Natural killer cell (primary cell): ENCODE measurements at regions not wholly inside any gene's neighbourhood (a gene's known extent, or its start where the extent isn't known, plus 50 kb on each side); places are given as distances from the start of the nearest gene placed in this dataset.

Experiments
- ATAC-seq, 3 donors: fragments of 150-1000 bp in 2 of 3; fragments of 200-7000 bp in 1 of 3; cut with Tn5 transposase; 1 replicate in 1 of 3; 2 replicates in 2 of 3; pipeline ENCODE4 v1.10.0; 2021; ENCODE audit warnings: mild to moderate bottlenecking in 2 of 3, moderate library complexity in 2 of 3
- DNase-seq, 2 donors: peaks; one replicate each; pipeline versions ENCODE4 v3.0.0 to v3.0.0-alpha.2; 2013 to 2021; ENCODE audit warnings: mixed read lengths in 1 of 2
- H3K27ac ChIP-seq: one replicate; pipeline ENCODE4 v1.5.1; 2013; ENCODE audit warnings: mild to moderate bottlenecking, low read length
- H3K27me3 ChIP-seq: one replicate; pipeline ENCODE4 v1.6.1; 2013; ENCODE audit warnings: low read length; ENCODE audit not compliant: control insufficient read depth, insufficient read depth
- H3K36me3 ChIP-seq: one replicate; pipeline ENCODE4 v1.6.1; 2013; ENCODE audit warnings: low read length; ENCODE audit not compliant: control insufficient read depth, insufficient read depth
- H3K4me1 ChIP-seq: one replicate; pipeline ENCODE4 v1.6.1; 2013; ENCODE audit warnings: low read length; ENCODE audit not compliant: control insufficient read depth, insufficient read depth
- H3K4me3 ChIP-seq: one replicate; pipeline ENCODE4 v1.5.1; 2013; ENCODE audit warnings: low read length
- H3K9me3 ChIP-seq: one replicate; pipeline ENCODE4 v1.6.1; 2013; ENCODE audit warnings: low read length; ENCODE audit not compliant: control insufficient read depth, insufficient read depth
- H3K27ac Mint-ChIP-seq, 2 donors: one replicate each; pipeline ENCODE4 v1.8.0; 2022; ENCODE audit warnings: mild to moderate bottlenecking in 2 of 2, mixed read lengths in 2 of 2, moderate library complexity in 1 of 2
- H3K27me3 Mint-ChIP-seq, 2 donors: one replicate each; pipeline ENCODE4 v1.8.0; 2022; ENCODE audit warnings: low read depth in 2 of 2, mixed read lengths in 2 of 2
- H3K36me3 Mint-ChIP-seq: one replicate; pipeline ENCODE4 v1.8.0; 2022; ENCODE audit warnings: mixed read lengths
- H3K4me1 Mint-ChIP-seq, 2 donors: one replicate each; pipeline ENCODE4 v1.8.0; 2022; ENCODE audit warnings: mixed read lengths in 2 of 2
- H3K4me3 Mint-ChIP-seq: one replicate; pipeline ENCODE4 v1.8.0; 2022; ENCODE audit warnings: mild to moderate bottlenecking, moderate library complexity, mixed read lengths
- H3K9me3 Mint-ChIP-seq, 2 donors: one replicate each; pipeline ENCODE4 v1.8.0; 2022; ENCODE audit warnings: mixed read lengths in 2 of 2
- WGBS: methylation state at CpG from one replicate; pipeline ENCODE4 v1.1.7; 2013; ENCODE audit warnings: missing lambda C conversion rate; ENCODE audit not compliant: insufficient coverage; 5-methylcytosine and 5-hydroxymethylcytosine counted together
- intact Hi-C: fragments of 100-400 bp; cut with micrococcal nuclease; formaldehyde crosslinking; loops from one replicate; pipeline ENCODE4 v1.14.2; 2022
- TF ChIP-seq, protein P1 (sequence below): fragments of 200-600 bp; IDR thresholded peaks from one replicate; pipeline ENCODE4 v1.8.0; 2022; ENCODE audit warnings: antibody characterized with exemption

- Mint-ChIP-seq H3K9me3 (peaks cover under 1 to 4% of the 10 kb centered on the region in 2 donors), H3K4me3 (no peak overlapping the region), H3K36me3 (no peaks in the 10 kb centered on the region), H3K4me1 (no peaks in the 10 kb centered on the region), H3K27me3 (no peaks in the 10 kb centered on the region), H3K27ac (no peak overlapping the region)
- no peak overlapping the region for H3K27ac ChIP-seq
- TF ChIP-seq, protein P1, sequence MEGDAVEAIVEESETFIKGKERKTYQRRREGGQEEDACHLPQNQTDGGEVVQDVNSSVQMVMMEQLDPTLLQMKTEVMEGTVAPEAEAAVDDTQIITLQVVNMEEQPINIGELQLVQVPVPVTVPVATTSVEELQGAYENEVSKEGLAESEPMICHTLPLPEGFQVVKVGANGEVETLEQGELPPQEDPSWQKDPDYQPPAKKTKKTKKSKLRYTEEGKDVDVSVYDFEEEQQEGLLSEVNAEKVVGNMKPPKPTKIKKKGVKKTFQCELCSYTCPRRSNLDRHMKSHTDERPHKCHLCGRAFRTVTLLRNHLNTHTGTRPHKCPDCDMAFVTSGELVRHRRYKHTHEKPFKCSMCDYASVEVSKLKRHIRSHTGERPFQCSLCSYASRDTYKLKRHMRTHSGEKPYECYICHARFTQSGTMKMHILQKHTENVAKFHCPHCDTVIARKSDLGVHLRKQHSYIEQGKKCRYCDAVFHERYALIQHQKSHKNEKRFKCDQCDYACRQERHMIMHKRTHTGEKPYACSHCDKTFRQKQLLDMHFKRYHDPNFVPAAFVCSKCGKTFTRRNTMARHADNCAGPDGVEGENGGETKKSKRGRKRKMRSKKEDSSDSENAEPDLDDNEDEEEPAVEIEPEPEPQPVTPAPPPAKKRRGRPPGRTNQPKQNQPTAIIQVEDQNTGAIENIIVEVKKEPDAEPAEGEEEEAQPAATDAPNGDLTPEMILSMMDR, result no peak
- intact Hi-C loops, result no loop called here
- DNase-seq (no peak), ATAC-seq (no peak)
- no peaks in the 10 kb centered on the region for H3K4me1 ChIP-seq
- no peaks in the 10 kb centered on the region for H3K27me3 ChIP-seq
- no peaks in the 10 kb centered on the region for H3K36me3 ChIP-seq
- no peak overlapping the region for H3K4me3 ChIP-seq
- peaks cover under 1% of the 10 kb centered on the region for H3K9me3 ChIP-seq
Observed at GRCh38 chr4:95921470-95921869, 81.6 kb downstream of the PDHA2 start.

GRCh38 chr4:95929448-95930064, 89.7 kb downstream of the PDHA2 start:
- H3K36me3 ChIP-seq, result no peaks in the 10 kb centered on the region
- no peak overlapping the region for H3K27ac ChIP-seq
- H3K9me3 ChIP-seq, result peaks cover 7% of the 10 kb centered on the region
- Mint-ChIP-seq H3K9me3 (peaks cover 6 to 19% of the 10 kb centered on the region in 2 donors), H3K27ac (no peak overlapping the region), H3K27me3 (no peaks in the 10 kb centered on the region), H3K4me1 (no peaks in the 10 kb centered on the region), H3K36me3 (no peaks in the 10 kb centered on the region), H3K4me3 (no peak overlapping the region)
- no peaks in the 10 kb centered on the region for H3K4me1 ChIP-seq
- no peak for DNase-seq
- intact Hi-C loops, result no loop called here
- TF ChIP-seq, protein P1, result no peak
- no peak overlapping the region for H3K4me3 ChIP-seq
- H3K27me3 ChIP-seq, result no peaks in the 10 kb centered on the region
- WGBS, result no CpG with 5 or more reads among the region's 1 CpG
- ATAC-seq, result no peak

GRCh38 chr4:95939141-95939540, 99.2 kb downstream of the PDHA2 start:
- Mint-ChIP-seq H3K4me3 (no peak overlapping the region), H3K27ac (no peak overlapping the region), H3K36me3 (no peaks in the 10 kb centered on the region), H3K4me1 (no peaks in the 10 kb centered on the region), H3K27me3 (no peaks in the 10 kb centered on the region), H3K9me3 (peaks cover 2 to 3% of the 10 kb centered on the region in 2 donors)
- H3K36me3 ChIP-seq, result no peaks in the 10 kb centered on the region
- intact Hi-C loops, result no loop called here
- ATAC-seq (no peak), DNase-seq (no peak)
- H3K4me3 ChIP-seq, result no peak overlapping the region
- no peaks in the 10 kb centered on the region for H3K27me3 ChIP-seq
- WGBS, result no CpG with 5 or more reads among the region's 1 CpG
- no peak overlapping the region for H3K27ac ChIP-seq
- TF ChIP-seq, protein P1, result no peak
- no peaks in the 10 kb centered on the region for H3K9me3 ChIP-seq
- H3K4me1 ChIP-seq, result no peaks in the 10 kb centered on the region

GRCh38 chr4:95949136-95949765, 109.4 kb downstream of the PDHA2 start:
- H3K9me3 ChIP-seq, result no peaks in the 10 kb centered on the region
- DNase-seq, result no peak
- no peaks in the 10 kb centered on the region for H3K36me3 ChIP-seq
- Mint-ChIP-seq H3K36me3 (no peaks in the 10 kb centered on the region), H3K27me3 (no peaks in the 10 kb centered on the region), H3K27ac (no peak overlapping the region), H3K4me3 (no peak overlapping the region), H3K9me3 (peaks cover 4 to 5% of the 10 kb centered on the region in 2 donors), H3K4me1 (no peaks in the 10 kb centered on the region)
- WGBS, result 88% methylated on average over 2 of the region's 3 CpGs
- no peak overlapping the region for H3K27ac ChIP-seq
- H3K4me1 ChIP-seq, result no peaks in the 10 kb centered on the region
- H3K27me3 ChIP-seq, result no peaks in the 10 kb centered on the region
- no peak for ATAC-seq
- H3K4me3 ChIP-seq, result no peak overlapping the region
- intact Hi-C loops, result no loop called here
- TF ChIP-seq, protein P1, result no peak
